Calu3 (cell line): ENCODE measurements at regions not wholly inside any gene's neighbourhood (a gene's known extent, or its start where the extent isn't known, plus 50 kb on each side); places are given as distances from the start of the nearest gene placed in this dataset.

ENCODE experiments used
- BruUV-seq: library from RNA; stranded (reverse); fragments of 400-500 nt; replicated peaks from 2 replicates; lab custom pipeline; 2021; lab: Mats Ljungman, UMichigan
- CTCF ChIA-PET: fragments of 300-600 bp; sonication (Branson Sonifier 250); formaldehyde crosslinking; loops from one replicate; lab custom pipeline; 2022; ENCODE audit warnings: antibody characterized with exemption; lab: Charles Lee
- DNase-seq: peaks from one replicate; pipeline ENCODE4 v3.0.0; 2022
- H3K27ac Mint-ChIP-seq: one replicate; pipeline ENCODE4 v1.8.0; 2022; ENCODE audit warnings: mixed read lengths; ENCODE audit not compliant: unreplicated experiment
- H3K27me3 Mint-ChIP-seq: one replicate; pipeline ENCODE4 v1.8.0; 2022; ENCODE audit warnings: mixed read lengths; ENCODE audit not compliant: unreplicated experiment
- H3K36me3 Mint-ChIP-seq: one replicate; pipeline ENCODE4 v1.8.0; 2022; ENCODE audit warnings: mild to moderate bottlenecking, moderate library complexity, mixed read lengths; ENCODE audit not compliant: insufficient read depth, unreplicated experiment
- H3K4me1 Mint-ChIP-seq: one replicate; pipeline ENCODE4 v1.8.0; 2022; ENCODE audit warnings: mild to moderate bottlenecking, low read depth, mixed read lengths; ENCODE audit not compliant: unreplicated experiment
- H3K4me3 Mint-ChIP-seq: one replicate; pipeline ENCODE4 v1.8.0; 2022; ENCODE audit warnings: mild to moderate bottlenecking, low read depth, moderate library complexity, mixed read lengths; ENCODE audit not compliant: unreplicated experiment
- H3K9me3 Mint-ChIP-seq: one replicate; pipeline ENCODE4 v1.8.0; 2022; ENCODE audit warnings: low read depth, mixed read lengths; ENCODE audit not compliant: unreplicated experiment
- intact Hi-C: fragments of 100-400 bp; cut with micrococcal nuclease; formaldehyde crosslinking; loops from one replicate; pipeline ENCODE4 v1.10.0; 2022; ENCODE audit not compliant: unreplicated experiment
- TF ChIP-seq, protein P1 (sequence below): fragments of 200-600 bp; IDR thresholded peaks from one replicate; pipeline ENCODE4 v1.8.0; 2022; ENCODE audit warnings: antibody characterized with exemption; ENCODE audit not compliant: unreplicated experiment

- peaks cover 6% of the 10 kb centered on the region for H3K9me3 Mint-ChIP-seq
- no peak for DNase-seq
- intact Hi-C loops: no loop called here
- no peak overlapping the region for H3K27ac Mint-ChIP-seq
- CTCF ChIA-PET: no interaction called here
- H3K36me3 Mint-ChIP-seq: no peaks in the 10 kb centered on the region
- TF ChIP-seq, protein P1, sequence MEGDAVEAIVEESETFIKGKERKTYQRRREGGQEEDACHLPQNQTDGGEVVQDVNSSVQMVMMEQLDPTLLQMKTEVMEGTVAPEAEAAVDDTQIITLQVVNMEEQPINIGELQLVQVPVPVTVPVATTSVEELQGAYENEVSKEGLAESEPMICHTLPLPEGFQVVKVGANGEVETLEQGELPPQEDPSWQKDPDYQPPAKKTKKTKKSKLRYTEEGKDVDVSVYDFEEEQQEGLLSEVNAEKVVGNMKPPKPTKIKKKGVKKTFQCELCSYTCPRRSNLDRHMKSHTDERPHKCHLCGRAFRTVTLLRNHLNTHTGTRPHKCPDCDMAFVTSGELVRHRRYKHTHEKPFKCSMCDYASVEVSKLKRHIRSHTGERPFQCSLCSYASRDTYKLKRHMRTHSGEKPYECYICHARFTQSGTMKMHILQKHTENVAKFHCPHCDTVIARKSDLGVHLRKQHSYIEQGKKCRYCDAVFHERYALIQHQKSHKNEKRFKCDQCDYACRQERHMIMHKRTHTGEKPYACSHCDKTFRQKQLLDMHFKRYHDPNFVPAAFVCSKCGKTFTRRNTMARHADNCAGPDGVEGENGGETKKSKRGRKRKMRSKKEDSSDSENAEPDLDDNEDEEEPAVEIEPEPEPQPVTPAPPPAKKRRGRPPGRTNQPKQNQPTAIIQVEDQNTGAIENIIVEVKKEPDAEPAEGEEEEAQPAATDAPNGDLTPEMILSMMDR: no peak
- no peaks in the 10 kb centered on the region for H3K4me1 Mint-ChIP-seq
- H3K4me3 Mint-ChIP-seq: no peak overlapping the region
- no peaks in the 10 kb centered on the region for H3K27me3 Mint-ChIP-seq
- no TSS peak for BruUV-seq
These were observed 461.5 kb upstream of the PROX1 start for GRCh38 chr1:213526306-213526705.

DNA sequence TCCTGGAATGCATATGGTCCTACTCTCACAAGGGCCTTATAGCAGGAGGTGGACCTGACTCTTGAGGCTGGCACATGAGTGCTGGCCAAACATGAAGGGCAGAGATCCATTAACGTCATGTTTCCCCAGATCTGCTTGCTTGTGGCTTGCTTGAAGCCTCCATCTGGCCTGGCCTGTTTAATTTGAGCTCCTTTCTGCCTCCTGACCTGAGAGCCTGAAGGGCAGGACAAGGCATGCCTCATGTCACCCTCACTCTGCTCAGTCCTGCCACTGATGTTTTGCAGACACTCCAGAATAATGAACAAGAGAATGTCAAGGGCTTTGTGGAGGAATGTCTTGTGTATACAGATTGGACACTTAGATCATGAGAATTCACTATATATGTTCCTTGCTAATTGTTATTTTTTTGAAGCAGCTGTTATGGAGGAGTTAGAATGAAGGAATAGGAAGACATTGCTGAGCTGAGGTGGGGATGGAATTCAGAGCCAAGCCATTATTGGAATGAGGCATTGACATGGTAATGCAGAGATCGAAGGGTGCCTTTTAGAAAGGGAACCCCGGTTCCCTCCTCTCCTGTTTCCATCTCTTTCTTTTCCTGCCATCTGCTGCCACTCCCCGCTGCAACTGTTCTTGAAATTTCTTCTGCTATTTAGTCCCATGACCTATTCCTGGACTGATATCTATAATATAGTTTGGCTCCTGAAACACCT lies 457.0 kb upstream of the PROX1 start:
- no TSS peak for BruUV-seq
- H3K36me3 Mint-ChIP-seq: no peaks in the 10 kb centered on the region
- H3K27me3 Mint-ChIP-seq: no peaks in the 10 kb centered on the region
- intact Hi-C loops: no loop called here
- no peak overlapping the region for H3K4me3 Mint-ChIP-seq
- TF ChIP-seq, protein P1: no peak
- no peak for DNase-seq
- CTCF ChIA-PET: interaction anchor here (0.6 kb wide), 1 partner anchor 305 kb away, joined by 4 read pairs; no protein-coding TSS in a partner anchor
- H3K4me1 Mint-ChIP-seq: no peaks in the 10 kb centered on the region
- no peak overlapping the region for H3K27ac Mint-ChIP-seq
- H3K9me3 Mint-ChIP-seq: peaks cover 2% of the 10 kb centered on the region

- intact Hi-C loops: no loop called here
- no peak for DNase-seq
- TF ChIP-seq, protein P1: no peak
- Mint-ChIP-seq H3K27me3 (no peaks in the 10 kb centered on the region), H3K4me3 (no peak overlapping the region), H3K9me3 (peaks cover 6% of the 10 kb centered on the region), H3K36me3 (no peaks in the 10 kb centered on the region), H3K4me1 (no peaks in the 10 kb centered on the region), H3K27ac (no peak overlapping the region)
- CTCF ChIA-PET: interaction anchor here (0.6 kb wide), 1 partner anchor 305 kb away, joined by 4 read pairs; no protein-coding TSS in a partner anchor
- BruUV-seq: no TSS peak
These were observed 456.1 kb upstream of the PROX1 start for GRCh38 chr1:213531369-213532310.

DNA sequence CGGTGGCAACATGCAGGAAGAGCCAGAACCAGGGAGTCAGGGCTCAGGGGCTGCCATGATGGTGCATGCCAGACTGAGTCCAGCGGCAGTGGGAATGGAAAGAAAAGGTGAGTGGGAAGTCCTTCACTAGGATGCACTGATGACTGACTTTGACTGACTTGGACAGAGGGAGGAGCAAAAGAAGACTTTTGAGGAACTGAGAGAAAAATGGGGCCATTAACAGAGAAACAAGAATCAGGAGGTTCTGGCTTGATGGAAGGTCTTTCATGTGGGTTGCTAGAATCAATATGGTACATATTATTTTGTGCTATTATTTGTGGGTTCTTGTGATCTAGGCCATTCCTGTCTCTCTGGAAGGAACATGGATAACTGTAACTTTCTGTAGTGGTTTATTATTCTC lies 454.6 kb upstream of the PROX1 start:
- DNase-seq: no peak
- Mint-ChIP-seq H3K9me3 (peaks cover 6% of the 10 kb centered on the region), H3K36me3 (no peaks in the 10 kb centered on the region), H3K27me3 (peaks cover 5% of the 10 kb centered on the region), H3K4me3 (no peak overlapping the region), H3K4me1 (no peaks in the 10 kb centered on the region), H3K27ac (no peak overlapping the region)
- intact Hi-C loops: no loop called here
- TF ChIP-seq, protein P1: no peak
- CTCF ChIA-PET: no interaction called here
- no TSS peak for BruUV-seq
